ENCODE measurements at regions not wholly inside any gene's neighbourhood (a gene's known extent, or its start where the extent isn't known, plus 50 kb on each side); places are given as distances from the start of the nearest gene placed in this dataset.

DNA sequence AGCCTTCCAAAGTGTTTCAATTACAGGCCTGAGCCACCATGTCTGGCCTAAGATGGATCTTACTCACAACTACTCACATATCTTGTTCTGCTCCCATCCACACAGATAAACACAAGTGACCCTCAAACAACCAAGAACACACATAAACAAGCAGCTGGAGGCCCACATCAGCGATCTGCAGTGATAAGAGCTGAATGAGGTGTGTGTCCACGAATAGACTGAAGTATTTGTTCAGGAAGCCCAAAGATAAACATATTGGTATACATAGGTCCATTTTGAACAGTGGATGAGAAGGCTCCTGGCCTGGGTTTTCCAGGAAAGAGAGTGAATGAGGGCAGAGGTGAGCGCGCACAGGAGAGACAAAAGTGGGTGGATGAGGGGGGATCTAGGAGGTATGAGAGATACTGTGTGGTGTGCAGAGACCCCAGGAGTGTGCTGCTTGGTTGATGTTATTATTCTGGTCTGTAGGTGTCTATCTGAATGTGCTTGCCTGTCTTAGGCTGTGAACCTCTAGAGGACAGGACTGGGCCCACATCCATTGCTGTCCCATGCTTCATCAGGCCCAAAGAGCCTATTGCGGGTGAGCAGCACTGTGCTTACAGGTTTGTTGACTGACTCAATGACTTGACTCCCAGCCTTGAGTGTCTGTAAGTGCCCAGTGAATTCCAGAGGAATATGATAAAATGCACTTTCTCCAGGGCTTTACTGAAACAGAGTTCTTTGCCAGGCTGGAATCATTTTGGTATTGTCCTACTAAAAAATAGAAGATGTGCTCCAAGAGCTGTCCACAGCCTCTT is 79.9 kb upstream of the ATP1A1 start (continued):
- TF ChIP-seq ZNF101 (CRISPR knock-in tag; IDR thresholded peaks at IDR 0.05; ENCODE audit: borderline replicate concordance, low read depth) (no peak), KLF11 (CRISPR knock-in tag; IDR thresholded peaks at IDR 0.05) (no peak), ZFP36L1 (CRISPR knock-in tag; IDR thresholded peaks at IDR 0.05) (peak; percentile 67; the same call in 1 of the 2 replicates), ZNF136 (CRISPR knock-in tag; IDR thresholded peaks at IDR 0.05; ENCODE audit: low read depth) (0 out of 2 replicates have a peak, but pooled peaks have one; percentile 51), MED1 (CRISPR knock-in tag; IDR thresholded peaks at IDR 0.05) (peak; percentile 95), ELF1 (CRISPR knock-in tag; IDR thresholded peaks at IDR 0.05) (0 out of 2 replicates have a peak, but pooled peaks have one; percentile 34), REPIN1 (CRISPR knock-in tag; IDR thresholded peaks at IDR 0.05; ENCODE audit: borderline replicate concordance, low read depth) (peak; percentile 72; the same call in 1 of the 2 replicates), SOX6 (IDR thresholded peaks at IDR 0.05) (no peak), SOX6 (CRISPR knock-in tag; IDR thresholded peaks at IDR 0.05) (peak; percentile 98), ONECUT2 (CRISPR knock-in tag; IDR thresholded peaks at IDR 0.05) (peak; percentile 59), GFI1 (CRISPR knock-in tag; IDR thresholded peaks at IDR 0.05; ENCODE audit: borderline replicate concordance) (peak; percentile 91), FOSL1 (CRISPR knock-in tag; IDR thresholded peaks at IDR 0.05; ENCODE audit: borderline replicate concordance) (peak; percentile 44; the same call in 1 of the 2 replicates), ZNF768 (CRISPR knock-in tag; IDR thresholded peaks at IDR 0.05) (no peak), RARA (CRISPR knock-in tag; IDR thresholded peaks at IDR 0.05) (peak; percentile 98), ZNF232 (CRISPR knock-in tag; IDR thresholded peaks at IDR 0.05; ENCODE audit: borderline replicate concordance) (0 out of 2 replicates have a peak, but pooled peaks have one; percentile 27), TSC22D2 (CRISPR knock-in tag; IDR thresholded peaks at IDR 0.05; ENCODE audit: borderline replicate concordance) (no peak), ELF3 (CRISPR knock-in tag; IDR thresholded peaks at IDR 0.05) (peak; percentile 90), HOXA5 (CRISPR knock-in tag; IDR thresholded peaks at IDR 0.05) (peak; percentile 56; the same call in 1 of the 2 replicates), GPBP1L1 (CRISPR knock-in tag; IDR thresholded peaks at IDR 0.05) (no peak), RXRA (CRISPR knock-in tag; IDR thresholded peaks at IDR 0.05) (peak; percentile 87; the same call in 1 of the 2 replicates), MEIS2 (CRISPR knock-in tag; IDR thresholded peaks at IDR 0.05) (peak; percentile 52; the same call in 1 of the 2 replicates), IKZF1 (IDR thresholded peaks at IDR 0.05) (no peak), SKIL (CRISPR knock-in tag; IDR thresholded peaks at IDR 0.05; ENCODE audit: borderline replicate concordance) (peak; percentile 93)
- TF ChIP-seq, protein P1, sequence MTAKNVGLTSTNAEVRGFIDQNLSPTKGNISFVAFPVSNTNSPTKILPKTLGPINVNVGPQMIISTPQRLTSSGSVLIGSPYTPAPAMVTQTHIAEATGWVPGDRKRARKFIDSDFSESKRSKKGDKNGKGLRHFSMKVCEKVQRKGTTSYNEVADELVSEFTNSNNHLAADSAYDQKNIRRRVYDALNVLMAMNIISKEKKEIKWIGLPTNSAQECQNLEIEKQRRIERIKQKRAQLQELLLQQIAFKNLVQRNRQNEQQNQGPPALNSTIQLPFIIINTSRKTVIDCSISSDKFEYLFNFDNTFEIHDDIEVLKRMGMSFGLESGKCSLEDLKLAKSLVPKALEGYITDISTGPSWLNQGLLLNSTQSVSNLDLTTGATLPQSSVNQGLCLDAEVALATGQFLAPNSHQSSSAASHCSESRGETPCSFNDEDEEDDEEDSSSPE (CRISPR knock-in tag; IDR thresholded peaks at IDR 0.05) = 0 out of 2 replicates have a peak, but pooled peaks have one; percentile 26
- TF ChIP-seq, protein P2, sequence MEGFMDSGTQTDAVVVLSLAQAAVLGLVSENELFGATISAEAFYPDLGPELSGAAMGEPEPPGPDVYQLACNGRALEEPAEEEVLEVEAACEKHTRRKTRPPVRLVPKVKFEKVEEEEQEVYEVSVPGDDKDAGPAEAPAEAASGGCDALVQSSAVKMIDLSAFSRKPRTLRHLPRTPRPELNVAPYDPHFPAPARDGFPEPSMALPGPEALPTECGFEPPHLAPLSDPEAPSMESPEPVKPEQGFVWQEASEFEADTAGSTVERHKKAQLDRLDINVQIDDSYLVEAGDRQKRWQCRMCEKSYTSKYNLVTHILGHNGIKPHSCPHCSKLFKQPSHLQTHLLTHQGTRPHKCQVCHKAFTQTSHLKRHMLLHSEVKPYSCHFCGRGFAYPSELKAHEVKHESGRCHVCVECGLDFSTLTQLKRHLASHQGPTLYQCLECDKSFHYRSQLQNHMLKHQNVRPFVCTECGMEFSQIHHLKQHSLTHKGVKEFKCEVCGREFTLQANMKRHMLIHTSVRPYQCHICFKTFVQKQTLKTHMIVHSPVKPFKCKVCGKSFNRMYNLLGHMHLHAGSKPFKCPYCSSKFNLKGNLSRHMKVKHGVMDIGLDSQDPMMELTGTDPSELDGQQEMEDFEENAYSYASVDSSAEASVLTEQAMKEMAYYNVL (CRISPR knock-in tag; IDR thresholded peaks at IDR 0.05; ENCODE audit: borderline replicate concordance) = peak; percentile 88; the same call in 1 of the 2 replicates
